Large intestine (tissue), 3 donors: ENCODE measurements at regions not wholly inside any gene's neighbourhood (a gene's known extent, or its start where the extent isn't known, plus 50 kb on each side); places are given as distances from the start of the nearest gene placed in this dataset.
"Not testable (repeated sequence)": the region's sequence is repeated elsewhere in the genome, so short reads cannot be mapped to it uniquely, and the experiment has no call there.

Source experiments
- DNase-seq, 2 donors: peaks; one replicate each; pipeline versions ENCODE4 v3.0.0 to v3.0.0-alpha.2; 2013
- H3K27ac ChIP-seq: one replicate; pipeline ENCODE4 v1.5.1; 2013; ENCODE audit warnings: low read length
- H3K27me3 ChIP-seq: 2 replicates; pipeline ENCODE4 v1.6.1; 2013; ENCODE audit warnings: low read length; ENCODE audit not compliant: control insufficient read depth, insufficient read depth
- H3K36me3 ChIP-seq: 2 replicates; pipeline ENCODE4 v1.6.1; 2013; ENCODE audit warnings: low read length; ENCODE audit not compliant: control insufficient read depth, insufficient read depth
- H3K4me1 ChIP-seq: one replicate; pipeline ENCODE4 v1.6.1; 2013; ENCODE audit warnings: low read length; ENCODE audit not compliant: control insufficient read depth, insufficient read depth
- H3K4me3 ChIP-seq: one replicate; pipeline ENCODE4 v1.5.1; 2013; ENCODE audit warnings: low read length
- H3K9me3 ChIP-seq: one replicate; pipeline ENCODE4 v1.6.1; 2013; ENCODE audit warnings: mild to moderate bottlenecking, low read depth, low read length, moderate library complexity; ENCODE audit not compliant: control insufficient read depth
- WGBS: methylation state at CpG from one replicate; pipeline ENCODE4 v1.1.5; 2013; ENCODE audit warnings: low lambda C conversion rate; ENCODE audit not compliant: insufficient coverage; 5-methylcytosine and 5-hydroxymethylcytosine counted together

- peaks cover 6% of the 10 kb centered on the region for H3K4me1 ChIP-seq
- no peaks in the 10 kb centered on the region for H3K36me3 ChIP-seq
- no CpG with 5 or more reads among the region's 2 CpGs for WGBS
- no peaks in the 10 kb centered on the region for H3K27me3 ChIP-seq
- no peaks in the 10 kb centered on the region for H3K9me3 ChIP-seq
- H3K27ac ChIP-seq = no peak overlapping the region
- H3K4me3 ChIP-seq = no peak overlapping the region
- peak in 1 of 2 donors; percentile 6 for DNase-seq
Measured at GRCh38 chr3:6066397-6066796, 794.5 kb upstream of the GRM7 start.

DNA sequence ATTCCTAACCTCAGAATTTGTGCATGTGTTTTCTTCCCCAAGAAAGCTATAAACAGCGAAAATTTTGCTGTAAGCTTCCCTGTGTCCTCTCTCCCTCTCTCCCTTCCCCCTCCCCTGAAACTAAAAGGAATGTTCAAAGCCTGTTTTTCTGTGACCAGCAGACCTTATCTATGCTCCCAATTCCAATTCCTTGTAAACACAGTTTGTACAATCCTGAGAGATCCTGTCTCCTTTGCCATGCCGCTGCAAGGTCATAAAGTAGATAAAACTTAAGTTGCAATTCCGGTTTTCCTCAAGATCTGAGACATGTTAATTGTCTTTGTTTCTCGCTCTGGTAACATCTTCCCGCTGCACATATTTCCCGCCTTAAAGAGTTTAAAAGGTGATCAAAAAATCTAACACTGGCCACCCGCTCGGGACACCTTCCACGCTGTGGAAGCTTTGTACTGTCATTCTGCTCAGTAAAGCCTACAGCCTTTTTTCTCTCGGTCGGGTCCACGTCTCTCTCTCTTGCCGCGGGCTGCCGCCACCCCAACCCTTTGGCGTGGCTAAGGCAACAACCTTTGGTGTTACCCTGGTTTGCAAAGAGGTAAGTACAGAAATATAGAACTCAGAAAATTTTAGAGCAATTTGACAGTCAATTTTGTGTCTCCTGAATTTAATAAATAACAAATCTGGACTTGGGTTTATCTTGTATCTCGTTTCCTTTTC lies 793.9 kb upstream of the GRM7 start:
- WGBS = 0% methylated on average over 1 of the region's 17 CpGs
- DNase-seq = peak in 1 of 2 donors; percentile 32
- H3K4me3 ChIP-seq = peak overlapping the region; percentile 20

DNA sequence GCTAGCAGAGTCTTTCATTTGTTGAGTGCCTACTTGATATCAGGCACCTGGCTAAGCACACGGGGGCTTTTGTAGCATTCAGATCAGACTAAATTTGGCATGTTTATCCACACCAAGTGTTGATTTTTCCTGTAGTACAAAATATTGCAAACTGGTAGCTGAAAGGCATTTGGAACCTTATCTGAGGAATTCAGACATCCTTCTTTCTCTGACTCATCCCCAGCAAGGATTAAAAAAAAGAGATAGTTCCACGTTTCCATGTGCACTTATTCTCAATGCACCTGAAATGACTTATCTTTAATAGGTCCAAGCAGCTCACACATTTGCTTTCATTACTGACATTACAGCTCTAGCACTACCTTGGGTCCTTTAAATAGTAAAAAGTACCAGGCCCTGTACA lies 786.0 kb upstream of the GRM7 start:
- WGBS = no CpG with 5 or more reads among the region's 2 CpGs
- Histone ChIP-seq H3K36me3 (no peaks in the 10 kb centered on the region), H3K4me3 (no peak overlapping the region), H3K27me3 (no peaks in the 10 kb centered on the region), H3K9me3 (peaks cover 6% of the 10 kb centered on the region), H3K27ac (no peak overlapping the region), H3K4me1 (no peaks in the 10 kb centered on the region)
- no peak for DNase-seq

More for the DNA sequence above, 793.9 kb upstream of the GRM7 start:
- H3K27ac ChIP-seq, H3K27me3 ChIP-seq, H3K9me3 ChIP-seq, H3K36me3 ChIP-seq, H3K4me1 ChIP-seq: not testable (repeated sequence)

DNA sequence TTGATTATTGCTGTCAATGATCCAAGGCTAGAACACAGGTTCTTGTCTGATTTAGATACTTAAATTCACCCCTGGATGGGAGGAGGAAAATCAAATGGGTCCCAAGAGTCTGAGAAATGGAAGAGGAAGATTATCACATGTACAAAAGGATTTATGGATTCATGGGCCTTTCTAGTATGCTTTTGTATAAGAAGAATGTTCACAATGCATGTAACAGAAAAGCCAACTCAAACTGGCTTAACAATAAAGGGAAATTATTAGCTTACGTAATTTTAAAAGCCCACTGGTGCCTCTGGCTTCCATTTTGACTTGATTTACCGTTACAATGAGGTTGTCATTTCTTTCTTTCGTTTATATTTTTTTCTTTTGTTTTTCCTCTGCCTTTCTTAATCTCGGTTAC lies 782.5 kb upstream of the GRM7 start:
- Histone ChIP-seq H3K4me3 (no peak overlapping the region), H3K27me3 (no peaks in the 10 kb centered on the region), H3K27ac (no peak overlapping the region), H3K9me3 (peaks cover 6% of the 10 kb centered on the region), H3K4me1 (no peaks in the 10 kb centered on the region), H3K36me3 (no peaks in the 10 kb centered on the region)
- WGBS = 93% methylated on average over 4 of the region's 4 CpGs
- no peak for DNase-seq

DNA sequence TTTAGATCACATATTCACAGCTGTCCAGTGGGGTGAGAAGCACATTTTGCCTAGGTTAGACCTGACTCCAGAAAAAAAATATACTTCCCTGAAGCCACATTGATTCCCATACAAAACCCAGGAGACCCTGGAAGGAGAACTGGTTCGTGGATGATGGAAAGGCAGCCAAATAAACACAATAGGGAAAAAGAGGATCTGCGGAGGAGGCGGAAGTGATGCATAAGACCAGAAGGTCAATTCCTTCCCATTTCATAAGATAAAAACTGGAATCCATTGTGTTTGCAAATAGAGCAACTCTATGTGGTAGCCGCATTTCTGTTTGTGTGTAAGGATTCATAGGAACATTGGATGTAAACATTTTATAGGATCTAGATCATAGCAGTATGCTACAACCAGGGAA lies 781.9 kb upstream of the GRM7 start:
- 73% methylated on average over 3 of the region's 4 CpGs for WGBS
- no peaks in the 10 kb centered on the region for H3K36me3 ChIP-seq
- H3K27ac ChIP-seq = no peak overlapping the region
- H3K4me3 ChIP-seq = no peak overlapping the region
- no peaks in the 10 kb centered on the region for H3K27me3 ChIP-seq
- H3K4me1 ChIP-seq = no peaks in the 10 kb centered on the region
- peaks cover 6% of the 10 kb centered on the region for H3K9me3 ChIP-seq
- no peak for DNase-seq

DNA sequence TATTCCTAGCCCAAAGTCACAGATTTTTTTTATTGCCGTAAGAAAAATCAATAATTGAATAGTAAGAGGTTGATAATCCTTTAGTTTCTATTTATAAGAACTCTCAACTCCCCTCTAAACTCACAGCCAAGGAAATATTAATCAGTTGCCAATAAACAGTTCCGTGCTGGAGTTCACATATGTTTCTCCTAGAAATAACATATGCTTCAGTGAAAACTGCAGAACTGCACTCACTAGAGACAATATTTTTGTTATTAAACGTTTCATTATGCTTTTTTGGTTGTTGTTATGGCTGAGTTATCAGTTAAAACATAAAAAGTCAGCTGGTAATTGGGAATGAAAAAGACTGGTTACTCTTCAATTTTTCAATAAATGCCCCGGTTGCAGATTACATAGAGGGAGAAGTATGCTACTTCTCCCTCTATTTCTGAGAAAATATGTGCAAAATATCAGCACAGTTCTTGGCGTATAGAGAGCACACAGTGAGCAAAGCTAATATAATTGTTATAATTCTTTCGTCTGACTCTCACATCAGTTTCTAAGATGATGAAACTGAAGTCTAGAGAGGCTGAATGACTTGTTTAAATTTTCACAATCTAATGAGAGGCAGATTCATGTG lies 781.2 kb upstream of the GRM7 start:
- Histone ChIP-seq H3K4me3 (no peak overlapping the region), H3K36me3 (no peaks in the 10 kb centered on the region), H3K27ac (no peak overlapping the region), H3K4me1 (no peaks in the 10 kb centered on the region), H3K9me3 (peaks cover 6% of the 10 kb centered on the region), H3K27me3 (no peaks in the 10 kb centered on the region)
- DNase-seq = no peak
- 61% methylated on average over 3 of the region's 6 CpGs for WGBS

DNA sequence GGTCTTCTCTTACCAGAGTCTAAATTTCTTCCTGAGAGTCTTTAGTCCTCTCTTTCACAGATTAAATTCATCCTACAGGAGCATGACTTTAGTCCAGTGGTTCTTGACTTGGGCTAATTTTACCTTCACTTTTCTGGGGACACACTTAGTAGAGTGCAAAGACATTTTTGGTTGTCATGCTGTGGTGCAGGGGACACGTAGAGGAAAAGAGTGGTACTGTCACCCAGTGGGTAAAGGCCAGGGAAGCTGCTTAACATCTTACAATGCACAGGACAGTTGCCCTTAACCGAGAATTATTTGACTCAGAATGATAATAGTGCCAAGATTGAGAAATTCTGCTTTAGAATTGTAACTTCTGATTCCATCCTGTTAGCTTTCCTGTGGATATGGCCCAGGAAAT lies 772.5 kb upstream of the GRM7 start:
- H3K27me3 ChIP-seq = no peaks in the 10 kb centered on the region
- no peak overlapping the region for H3K27ac ChIP-seq
- no peak for DNase-seq
- H3K4me3 ChIP-seq = no peak overlapping the region
- no peaks in the 10 kb centered on the region for H3K36me3 ChIP-seq
- WGBS = no CpG with 5 or more reads among the region's 2 CpGs
- H3K9me3 ChIP-seq = no peaks in the 10 kb centered on the region
- no peaks in the 10 kb centered on the region for H3K4me1 ChIP-seq

DNA sequence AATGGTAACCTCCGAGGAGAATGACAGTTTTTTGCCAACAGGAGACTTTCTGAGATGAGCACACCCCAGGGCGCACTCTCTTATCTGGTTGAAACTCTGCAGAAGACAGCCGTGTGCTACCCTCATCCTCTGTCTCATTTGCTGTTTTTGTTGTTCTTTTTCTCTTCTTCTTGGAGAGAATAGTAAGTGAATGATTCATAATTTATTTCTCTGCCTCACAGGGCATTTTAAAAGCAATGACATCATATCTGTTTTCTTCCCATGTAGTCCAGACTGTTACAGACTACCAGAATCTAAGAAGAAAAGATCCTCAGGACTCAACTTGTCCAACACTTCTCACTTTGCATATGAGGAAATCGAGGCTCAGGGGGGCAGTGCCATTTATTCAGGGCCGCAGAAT lies 771.1 kb upstream of the GRM7 start:
- WGBS = 90% methylated on average over 2 of the region's 5 CpGs
- Histone ChIP-seq H3K27ac (no peak overlapping the region), H3K9me3 (no peaks in the 10 kb centered on the region), H3K27me3 (no peaks in the 10 kb centered on the region), H3K4me1 (no peaks in the 10 kb centered on the region), H3K4me3 (no peak overlapping the region), H3K36me3 (no peaks in the 10 kb centered on the region)
- DNase-seq = no peak

DNA sequence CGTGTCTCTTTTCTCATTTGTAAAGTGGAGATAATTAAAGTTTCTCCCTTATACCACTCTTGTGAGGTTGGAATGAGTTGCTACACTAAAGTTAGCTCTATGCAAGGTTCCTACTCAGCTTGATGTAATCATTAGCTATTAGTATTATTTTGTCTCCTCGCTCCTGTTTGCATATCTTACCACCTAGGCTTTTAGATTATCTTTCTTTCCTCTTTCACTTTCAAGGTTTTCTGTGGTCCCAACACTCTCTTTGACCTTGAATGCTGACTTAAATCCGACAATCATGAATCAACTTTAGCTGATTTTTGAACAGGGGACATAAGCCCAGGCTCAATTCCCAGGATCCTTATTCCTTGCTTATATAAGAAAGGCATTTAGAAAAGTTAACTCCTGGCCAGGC lies 769.7 kb upstream of the GRM7 start:
- H3K36me3 ChIP-seq = no peaks in the 10 kb centered on the region
- H3K27me3 ChIP-seq = no peaks in the 10 kb centered on the region
- no peak overlapping the region for H3K4me3 ChIP-seq

DNA sequence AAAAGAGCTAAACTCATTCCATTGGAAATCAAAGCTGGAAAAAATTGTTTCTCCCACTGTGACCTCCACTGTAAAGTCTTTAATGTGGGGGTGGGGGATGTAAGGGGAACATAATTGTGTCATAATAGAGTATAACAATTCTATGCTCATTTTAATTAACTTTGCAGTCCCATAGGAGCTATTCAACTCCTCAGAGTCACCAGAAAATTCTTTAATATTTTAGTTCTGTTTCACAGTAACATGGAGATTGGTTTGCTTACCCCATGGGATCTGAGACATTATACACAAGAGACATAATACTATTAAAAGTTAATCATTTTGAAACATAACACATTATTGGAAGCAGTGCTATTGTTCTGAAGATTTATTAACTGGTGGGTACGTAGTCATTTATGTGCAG lies 765.9 kb upstream of the GRM7 start:
- no peaks in the 10 kb centered on the region for H3K4me1 ChIP-seq
- H3K27ac ChIP-seq = no peak overlapping the region
- DNase-seq = no peak
- no peaks in the 10 kb centered on the region for H3K27me3 ChIP-seq
- H3K36me3 ChIP-seq = no peaks in the 10 kb centered on the region
- H3K9me3 ChIP-seq = no peaks in the 10 kb centered on the region
- WGBS = no CpG with 5 or more reads among the region's 1 CpG
- no peak overlapping the region for H3K4me3 ChIP-seq

More for the DNA sequence above, 769.7 kb upstream of the GRM7 start:
- no peaks in the 10 kb centered on the region for H3K4me1 ChIP-seq
- WGBS = 54% methylated on average over 2 of the region's 3 CpGs
- no peaks in the 10 kb centered on the region for H3K9me3 ChIP-seq
- H3K27ac ChIP-seq = no peak overlapping the region
- no peak for DNase-seq

DNA sequence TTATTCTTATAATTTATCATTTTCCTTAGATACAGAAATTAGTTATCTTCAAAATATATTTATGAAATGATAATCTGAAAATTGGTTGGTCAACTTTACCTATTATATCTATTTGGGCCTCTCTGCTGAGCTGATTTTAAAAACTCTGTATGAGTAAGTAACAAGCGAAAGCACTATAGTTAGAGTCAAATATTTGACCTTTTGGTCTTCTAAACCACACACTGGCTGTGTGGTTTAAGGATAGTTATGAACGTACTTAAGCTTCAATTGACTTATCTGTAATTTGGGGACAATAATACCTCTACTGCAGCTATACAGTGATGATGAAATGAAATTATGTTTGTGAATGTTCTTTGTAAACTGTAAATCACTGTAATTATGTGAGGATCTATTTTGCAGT lies 763.9 kb upstream of the GRM7 start:
- no peak for DNase-seq
- H3K4me3 ChIP-seq = no peak overlapping the region
- H3K4me1 ChIP-seq = no peaks in the 10 kb centered on the region
- no peaks in the 10 kb centered on the region for H3K27me3 ChIP-seq
- H3K9me3 ChIP-seq = no peaks in the 10 kb centered on the region
- no CpG with 5 or more reads among the region's 2 CpGs for WGBS
- no peaks in the 10 kb centered on the region for H3K36me3 ChIP-seq
- H3K27ac ChIP-seq = no peak overlapping the region
